C4-2B (cell line): ENCODE measurements at regions not wholly inside any gene's neighbourhood (a gene's known extent, or its start where the extent isn't known, plus 50 kb on each side); places are given as distances from the start of the nearest gene placed in this dataset.

Experiments
- CTCF ChIP-seq: fragments of 450-650 bp; conservative IDR thresholded peaks from 2 replicates; pipeline ENCODE4 v1.5.1; 2017; ENCODE audit warnings: mild to moderate bottlenecking
- ZFX ChIP-seq: fragments of 450-650 bp; IDR thresholded peaks from 2 replicates; pipeline ENCODE4 v1.6.1; 2017

GRCh38 chrX:1904663-1905218 is 289.9 kb downstream of the ASMT start:
- TF ChIP-seq CTCF (no peak), ZFX (no peak)
